CD14-positive monocyte (primary cell): ENCODE measurements at regions not wholly inside any gene's neighbourhood (a gene's known extent, or its start where the extent isn't known, plus 50 kb on each side); places are given as distances from the start of the nearest gene placed in this dataset.

Experiments
- DNase-seq, 3 donors: peaks; one replicate each; pipeline ENCODE4 v3.0.0-alpha.2; 2011 to 2022
- H2AFZ ChIP-seq: 2 replicates; pipeline ENCODE4 v1.6.0; 2012; ENCODE audit warnings: mild to moderate bottlenecking, low read depth, low read length, inconsistent platforms; ENCODE audit not compliant: insufficient read depth, poor library complexity, severe bottlenecking
- H3K27ac ChIP-seq, 2 donors: 1 replicate in 1 of 2; 2 replicates in 1 of 2; pipeline ENCODE4 v1.5.1; 2012 to 2013; ENCODE audit warnings: low read length in 2 of 2, control low read depth in 1 of 2, inconsistent platforms in 1 of 2, low read depth in 1 of 2, mild to moderate bottlenecking in 1 of 2
- H3K27me3 ChIP-seq, 2 donors: one replicate each; pipeline versions ENCODE4 v1.6.0 to v1.6.1; 2011 to 2013; ENCODE audit warnings: low read length in 2 of 2; ENCODE audit not compliant: control insufficient read depth in 2 of 2, insufficient read depth in 2 of 2
- H3K36me3 ChIP-seq, 2 donors: replicated peaks in 1 of 2; 1 replicate in 1 of 2; 2 replicates in 1 of 2; pipeline versions ENCODE4 v1.5.1 to v1.6.1; 2012 to 2013; ENCODE audit warnings: low read length in 2 of 2, control low read depth in 1 of 2, inconsistent platforms in 1 of 2, mild to moderate bottlenecking in 1 of 2; ENCODE audit not compliant: insufficient read depth in 2 of 2, control insufficient read depth in 1 of 2
- H3K4me1 ChIP-seq, 2 donors: 1 replicate in 1 of 2; 2 replicates in 1 of 2; pipeline versions ENCODE4 v1.5.1 to v1.6.1; 2012 to 2013; ENCODE audit warnings: low read length in 2 of 2, control low read depth in 1 of 2, inconsistent platforms in 1 of 2, mild to moderate bottlenecking in 1 of 2, moderate library complexity in 1 of 2; ENCODE audit not compliant: insufficient read depth in 2 of 2, control insufficient read depth in 1 of 2
- H3K4me2 ChIP-seq: replicated peaks from 2 replicates; pipeline ENCODE3; 2012; ENCODE audit warnings: low read length, moderate library complexity, mild to moderate bottlenecking; ENCODE audit not compliant: poor library complexity, severe bottlenecking; ENCODE audit errors: extremely low read depth
- H3K4me3 ChIP-seq, 3 experiments: fragments of 200-600 bp in 1 of 3; sonication (generic) in 1 of 3; replicated peaks in 1 of 3; 1 replicate in 2 of 3; 2 replicates in 1 of 3; pipeline ENCODE4 v1.5.1; 2011 to 2013; ENCODE audit warnings: low read length in 3 of 3, mild to moderate bottlenecking in 3 of 3, control low read depth in 2 of 3, low read depth in 2 of 3, inconsistent platforms in 1 of 3, moderate library complexity in 1 of 3
- H3K79me2 ChIP-seq: 2 replicates; pipeline ENCODE4 v1.6.0; 2012; ENCODE audit warnings: mild to moderate bottlenecking, control low read depth, inconsistent platforms, low read length, moderate library complexity; ENCODE audit not compliant: insufficient read depth
- H3K9ac ChIP-seq: 2 replicates; pipeline ENCODE4 v1.6.0; 2017; ENCODE audit warnings: low read length, mild to moderate bottlenecking; ENCODE audit not compliant: insufficient read depth, poor library complexity, severe bottlenecking
- H3K9me3 ChIP-seq, 2 donors: replicated peaks in 1 of 2; 1 replicate in 1 of 2; 2 replicates in 1 of 2; pipeline versions ENCODE4 v1.5.1 to v1.6.1; 2012 to 2013; ENCODE audit warnings: low read length in 2 of 2, control low read depth in 1 of 2; ENCODE audit not compliant: control insufficient read depth in 1 of 2, insufficient read depth in 1 of 2
- H4K20me1 ChIP-seq: 2 replicates; pipeline ENCODE4 v1.6.0; 2012; ENCODE audit warnings: mild to moderate bottlenecking, low read length, control low read depth, moderate library complexity; ENCODE audit not compliant: insufficient read depth
- H3K27ac Mint-ChIP-seq, 7 donors: one replicate each; pipeline ENCODE4 v1.8.0; 2020; ENCODE audit warnings: mild to moderate bottlenecking in 7 of 7, mixed read lengths in 7 of 7, moderate library complexity in 6 of 7, inconsistent platforms in 2 of 7
- H3K27me3 Mint-ChIP-seq, 3 donors: one replicate each; pipeline ENCODE4 v1.8.0; 2021 to 2022; ENCODE audit warnings: low read depth in 3 of 3, mild to moderate bottlenecking in 3 of 3, mixed read lengths in 3 of 3, moderate library complexity in 3 of 3, inconsistent platforms in 1 of 3
- H3K36me3 Mint-ChIP-seq, 2 donors: one replicate each; pipeline ENCODE4 v1.8.0; 2020; ENCODE audit warnings: mixed read lengths in 2 of 2, inconsistent platforms in 1 of 2, mild to moderate bottlenecking in 1 of 2
- H3K4me1 Mint-ChIP-seq: one replicate; pipeline ENCODE4 v1.8.0; 2020; ENCODE audit warnings: mild to moderate bottlenecking, mixed read lengths
- H3K4me3 Mint-ChIP-seq, 2 donors: one replicate each; pipeline ENCODE4 v1.8.0; 2020; ENCODE audit warnings: mild to moderate bottlenecking in 2 of 2, mixed read lengths in 2 of 2, moderate library complexity in 1 of 2
- H3K9me3 Mint-ChIP-seq, 7 donors: one replicate each; pipeline ENCODE4 v1.8.0; 2020 to 2022; ENCODE audit warnings: mixed read lengths in 7 of 7, mild to moderate bottlenecking in 6 of 7, moderate library complexity in 6 of 7, inconsistent platforms in 2 of 7
- WGBS: methylation state at CpG from one replicate; pipeline ENCODE4 v1.1.5; 2013; ENCODE audit warnings: missing lambda C conversion rate; ENCODE audit not compliant: insufficient coverage; 5-methylcytosine and 5-hydroxymethylcytosine counted together
- intact Hi-C, 2 donors: fragments of 100-400 bp; cut with micrococcal nuclease; formaldehyde crosslinking; loops; one replicate each; pipeline versions ENCODE4 v1.15.0 to v1.15.1; 2023
- TF ChIP-seq, protein P1 (sequence below): fragments of 200-600 bp; IDR thresholded peaks from one replicate; pipeline ENCODE4 v1.8.0; 2022; ENCODE audit warnings: antibody characterized with exemption, mild to moderate bottlenecking

DNA sequence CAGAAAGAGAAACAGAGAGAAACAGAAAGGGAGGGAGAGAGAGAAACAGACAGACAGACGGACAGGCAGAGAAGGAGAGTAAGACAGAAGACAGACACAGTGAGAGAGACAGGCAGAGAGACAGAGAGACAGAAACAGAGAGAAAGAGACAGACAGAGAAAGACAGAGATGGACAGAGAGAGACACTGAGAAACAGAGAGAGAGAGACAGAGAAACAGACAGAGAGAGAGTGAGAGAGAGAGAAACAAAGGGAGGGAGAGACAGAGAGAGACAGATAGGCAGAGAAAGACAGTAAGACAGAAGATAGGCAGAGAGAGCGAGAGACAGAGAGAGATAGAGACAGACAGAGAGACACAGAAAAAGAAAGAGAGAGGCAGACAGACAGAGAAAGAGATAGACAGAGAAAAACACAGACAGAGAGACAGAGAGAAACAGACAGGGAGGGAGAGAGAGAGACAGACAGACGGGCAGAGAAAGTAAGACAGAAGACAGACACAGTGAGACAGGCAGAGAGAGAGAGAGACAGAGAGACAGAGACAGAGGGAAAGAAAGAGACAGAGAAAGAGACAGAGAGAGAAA is 753.4 kb upstream of the DEFB115 start:
- Histone ChIP-seq H3K4me1 (no peaks in the 10 kb centered on the region), H2AFZ (no peak overlapping the region), H3K9ac (no peak overlapping the region), H3K9me3 (peaks cover 38 to 46% of the 10 kb centered on the region in 2 donors), H3K27ac (no peak overlapping the region), H3K27me3 (peaks cover 0 to 3% of the 10 kb centered on the region in 2 donors), H4K20me1 (no peaks in the 10 kb centered on the region), H3K4me2 (no peak overlapping the region), H3K79me2 (no peaks in the 10 kb centered on the region), H3K4me3 (no peak overlapping the region), H3K36me3 (no peaks in the 10 kb centered on the region)
- no peak for DNase-seq
- intact Hi-C loops, result no loop called here
- 71% methylated on average over 3 of the region's 3 CpGs for WGBS
- no peaks in the 10 kb centered on the region for H3K36me3 Mint-ChIP-seq
- peaks cover 4 to 38% (median 25%) of the 10 kb centered on the region in 7 donors for H3K9me3 Mint-ChIP-seq
- peaks cover 0 to 2% (median 0%) of the 10 kb centered on the region in 3 donors for H3K27me3 Mint-ChIP-seq
- TF ChIP-seq, protein P1, sequence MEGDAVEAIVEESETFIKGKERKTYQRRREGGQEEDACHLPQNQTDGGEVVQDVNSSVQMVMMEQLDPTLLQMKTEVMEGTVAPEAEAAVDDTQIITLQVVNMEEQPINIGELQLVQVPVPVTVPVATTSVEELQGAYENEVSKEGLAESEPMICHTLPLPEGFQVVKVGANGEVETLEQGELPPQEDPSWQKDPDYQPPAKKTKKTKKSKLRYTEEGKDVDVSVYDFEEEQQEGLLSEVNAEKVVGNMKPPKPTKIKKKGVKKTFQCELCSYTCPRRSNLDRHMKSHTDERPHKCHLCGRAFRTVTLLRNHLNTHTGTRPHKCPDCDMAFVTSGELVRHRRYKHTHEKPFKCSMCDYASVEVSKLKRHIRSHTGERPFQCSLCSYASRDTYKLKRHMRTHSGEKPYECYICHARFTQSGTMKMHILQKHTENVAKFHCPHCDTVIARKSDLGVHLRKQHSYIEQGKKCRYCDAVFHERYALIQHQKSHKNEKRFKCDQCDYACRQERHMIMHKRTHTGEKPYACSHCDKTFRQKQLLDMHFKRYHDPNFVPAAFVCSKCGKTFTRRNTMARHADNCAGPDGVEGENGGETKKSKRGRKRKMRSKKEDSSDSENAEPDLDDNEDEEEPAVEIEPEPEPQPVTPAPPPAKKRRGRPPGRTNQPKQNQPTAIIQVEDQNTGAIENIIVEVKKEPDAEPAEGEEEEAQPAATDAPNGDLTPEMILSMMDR, result no peak
- H3K4me1 Mint-ChIP-seq, result no peaks in the 10 kb centered on the region
- no peak overlapping the region for H3K4me3 Mint-ChIP-seq
- H3K27ac Mint-ChIP-seq, result no peak overlapping the region

DNA sequence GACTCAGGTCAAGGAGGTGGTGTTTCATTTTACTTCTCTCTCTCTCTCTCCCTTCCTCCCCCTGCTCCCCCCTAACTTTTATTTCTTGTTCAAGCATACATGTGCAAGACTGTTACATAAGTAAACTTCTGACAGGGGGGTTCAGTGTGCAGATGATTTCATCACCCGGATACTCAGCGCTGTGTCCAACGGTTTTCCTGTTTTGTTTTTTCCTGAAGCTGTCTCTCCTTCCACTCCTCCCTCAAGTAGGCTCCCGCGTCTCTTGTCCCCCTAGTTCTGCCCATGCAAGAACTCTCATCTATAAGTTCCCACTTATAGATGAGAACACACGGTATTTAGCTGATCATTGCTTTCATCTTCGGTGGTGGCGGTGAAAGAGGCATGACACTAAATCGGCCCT is 751.9 kb upstream of the DEFB115 start:
- Mint-ChIP-seq H3K36me3 (no peaks in the 10 kb centered on the region), H3K4me1 (no peaks in the 10 kb centered on the region), H3K9me3 (peaks cover 10 to 49% (median 32%) of the 10 kb centered on the region in 7 donors), H3K4me3 (no peak overlapping the region), H3K27ac (no peak overlapping the region), H3K27me3 (no peaks in the 10 kb centered on the region)
- Histone ChIP-seq H4K20me1 (no peaks in the 10 kb centered on the region), H2AFZ (no peak overlapping the region), H3K27ac (no peak overlapping the region), H3K4me2 (no peak overlapping the region), H3K79me2 (no peaks in the 10 kb centered on the region), H3K36me3 (no peaks in the 10 kb centered on the region), H3K27me3 (no peaks in the 10 kb centered on the region), H3K9me3 (peaks cover 42 to 56% of the 10 kb centered on the region in 2 donors), H3K4me1 (no peaks in the 10 kb centered on the region), H3K9ac (no peak overlapping the region), H3K4me3 (no peak overlapping the region)
- intact Hi-C loops, result no loop called here
- TF ChIP-seq, protein P1, result no peak
- 95% methylated on average over 6 of the region's 9 CpGs for WGBS
- no peak for DNase-seq
